Glomerular endothelial cell (primary cell): ENCODE measurements at regions not wholly inside any gene's neighbourhood (a gene's known extent, or its start where the extent isn't known, plus 50 kb on each side); places are given as distances from the start of the nearest gene placed in this dataset.
"Not testable (repeated sequence)": the region's sequence is repeated elsewhere in the genome, so short reads cannot be mapped to it uniquely, and the experiment has no call there.

ENCODE experiments used
- DNase-seq: peaks from one replicate; pipeline ENCODE4 v3.0.0-alpha.2; 2011; ENCODE audit warnings: low read depth, low spot score; ENCODE audit errors: extremely low read depth

GRCh38 chr3:99323940-99324339 is 314.5 kb upstream of the COL8A1 start:
- DNase-seq = no peak

- no peak for DNase-seq
Measured at GRCh38 chr3:99322551-99322950, 315.8 kb upstream of the COL8A1 start.

DNA sequence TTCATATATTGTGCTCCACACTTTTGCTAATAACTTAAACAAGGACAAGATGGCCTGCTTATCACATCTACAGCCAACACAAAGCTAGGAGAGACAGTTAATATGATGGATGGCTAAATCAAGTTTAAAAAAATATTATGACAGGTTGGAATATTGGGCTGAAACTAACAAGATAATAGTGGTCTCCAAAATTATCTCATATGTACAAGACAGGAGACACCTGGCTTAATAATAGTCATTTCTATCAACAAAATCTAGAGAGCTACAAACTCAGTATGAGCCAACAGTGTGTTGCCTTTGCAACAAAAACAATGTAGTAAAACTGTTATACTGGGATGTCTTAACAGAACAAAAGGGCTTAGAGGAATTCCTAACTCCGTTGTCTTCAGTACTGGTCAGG is 317.1 kb upstream of the COL8A1 start:
- no peak for DNase-seq

DNA sequence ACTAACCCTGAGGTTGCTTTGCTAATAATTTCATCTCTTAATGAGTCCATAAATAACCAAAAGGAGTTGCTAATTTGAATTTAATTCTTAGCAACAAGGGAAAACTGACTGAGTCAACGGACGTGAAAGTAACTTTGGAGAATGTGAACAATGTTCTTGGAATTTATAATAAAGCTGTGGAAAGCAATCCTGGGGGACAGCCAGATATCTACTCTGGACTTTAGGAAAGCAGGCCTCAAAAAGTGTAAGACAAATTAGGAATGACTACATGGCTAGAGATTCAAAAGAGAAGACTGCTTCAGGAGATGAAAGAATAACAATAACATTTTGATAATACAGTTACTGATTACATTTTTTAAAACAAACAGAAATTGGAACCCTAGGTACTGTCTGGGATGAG is 318.4 kb upstream of the COL8A1 start:
- DNase-seq = peak; percentile 66

GRCh38 chr3:99319450-99319849 is 318.9 kb upstream of the COL8A1 start:
- DNase-seq = no peak

GRCh38 chr3:99317201-99317600 is 321.2 kb upstream of the COL8A1 start:
- no peak for DNase-seq

- DNase-seq = no peak
Measured at GRCh38 chr3:99315896-99316295, 322.5 kb upstream of the COL8A1 start.

- peak; percentile 67 for DNase-seq
Measured at GRCh38 chr3:99313485-99313884, 324.9 kb upstream of the COL8A1 start.

DNA sequence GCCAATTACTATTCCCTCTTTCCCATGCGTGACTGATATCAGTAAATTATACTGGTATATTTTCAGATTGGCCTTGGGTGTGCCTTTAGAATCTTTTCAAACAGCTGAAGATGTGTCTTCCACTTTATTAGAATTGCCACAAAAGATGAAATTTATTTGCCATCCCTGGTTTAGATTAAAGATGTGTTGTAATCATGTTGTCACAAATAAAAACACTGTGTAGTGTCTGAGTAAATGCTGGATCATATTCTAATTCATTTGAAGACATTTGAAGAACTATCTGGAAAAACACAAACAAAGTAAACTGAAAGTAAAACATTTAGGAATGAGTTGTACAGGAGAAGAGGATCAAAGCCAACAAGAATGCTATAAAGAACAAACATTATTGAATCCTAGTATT is 339.7 kb upstream of the COL8A1 start:
- no peak for DNase-seq

DNA sequence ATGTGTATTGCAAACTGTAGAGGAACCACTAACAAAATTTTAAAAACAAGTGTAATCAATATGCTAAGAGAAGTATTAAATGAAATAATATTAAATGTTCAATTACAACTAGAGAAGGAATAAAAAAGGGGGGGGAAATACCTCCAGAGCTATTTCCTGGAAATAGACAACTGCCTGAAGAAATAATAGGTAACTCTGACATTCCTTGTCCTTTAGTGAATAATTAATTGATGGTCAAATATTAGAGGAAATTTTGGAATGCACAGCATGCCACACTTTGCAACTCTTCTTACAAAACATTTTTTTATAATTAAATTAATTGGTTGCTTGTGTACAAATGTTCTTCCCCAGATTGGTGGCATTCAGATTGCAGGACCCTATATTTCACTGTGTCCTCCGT is 342.6 kb upstream of the COL8A1 start:
- DNase-seq = no peak

DNA sequence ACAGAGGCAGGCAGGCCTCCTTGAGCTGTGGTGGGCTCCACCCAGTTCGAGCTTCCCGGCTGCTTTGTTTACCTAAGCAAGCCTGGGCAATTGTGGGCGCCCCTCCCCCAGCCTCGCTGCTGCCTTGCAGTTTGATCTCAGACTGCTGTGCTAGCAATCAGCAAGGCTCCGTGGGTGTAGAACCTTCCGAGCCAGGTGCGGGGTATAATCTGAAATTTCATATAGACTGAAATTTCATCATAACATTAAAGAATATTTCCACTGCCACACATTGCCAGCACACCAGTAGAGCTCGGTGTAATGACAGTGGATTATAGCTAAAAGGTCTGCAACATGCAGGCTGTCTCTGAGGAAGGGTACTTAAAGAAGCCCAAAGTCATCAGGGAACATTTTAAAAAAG is 344.3 kb upstream of the COL8A1 start:
- not testable (repeated sequence) for DNase-seq

DNA sequence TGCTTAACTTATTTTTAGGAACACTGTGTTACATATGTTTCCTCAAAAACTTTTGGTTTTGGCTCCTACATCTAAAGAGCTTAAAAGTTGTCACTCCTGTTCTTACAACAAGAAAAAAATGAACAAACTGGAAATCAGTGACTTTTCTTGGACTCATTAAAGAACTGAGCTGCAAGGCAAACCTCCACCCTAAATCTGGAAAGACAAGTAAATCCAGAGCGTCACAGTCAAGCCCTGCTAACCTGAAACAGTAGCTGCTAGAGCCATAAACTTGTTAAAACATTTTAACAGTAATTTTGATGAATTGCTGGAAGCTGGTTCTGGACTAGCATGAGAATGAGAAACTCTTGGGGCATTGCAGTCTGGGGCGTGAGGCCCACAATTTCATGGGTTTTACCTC is 350.5 kb upstream of the COL8A1 start:
- no peak for DNase-seq

DNA sequence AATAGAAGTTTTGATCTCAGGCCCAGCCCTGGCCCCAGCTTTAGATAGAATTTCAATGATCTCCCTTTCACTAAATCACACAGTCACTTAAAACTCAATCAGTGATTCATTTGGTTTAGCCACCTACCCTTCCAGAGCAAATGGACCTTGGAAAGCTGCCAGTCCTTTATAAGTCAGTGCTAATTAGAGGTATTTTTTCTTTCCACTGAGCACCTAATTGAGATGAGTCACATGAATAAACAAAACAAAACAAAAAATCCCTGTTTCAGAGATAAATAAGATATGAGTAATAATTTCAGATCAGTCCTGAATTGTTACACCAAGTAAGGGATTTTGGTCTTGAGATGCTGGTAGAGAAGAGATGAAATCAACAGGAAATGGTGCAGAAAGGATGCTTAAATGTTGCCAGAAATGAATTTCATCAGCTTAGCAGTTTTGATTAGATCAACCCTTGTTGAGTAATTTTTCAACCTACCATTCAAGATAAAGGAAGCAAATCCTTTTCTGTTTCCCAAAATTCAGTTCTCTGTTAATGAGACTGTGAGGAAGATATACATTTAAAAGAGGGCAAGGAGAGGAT is 352.0 kb upstream of the COL8A1 start:
- DNase-seq = no peak

GRCh38 chr3:99269606-99270351 is 368.3 kb upstream of the DCBLD2 start:
- no peak for DNase-seq

DNA sequence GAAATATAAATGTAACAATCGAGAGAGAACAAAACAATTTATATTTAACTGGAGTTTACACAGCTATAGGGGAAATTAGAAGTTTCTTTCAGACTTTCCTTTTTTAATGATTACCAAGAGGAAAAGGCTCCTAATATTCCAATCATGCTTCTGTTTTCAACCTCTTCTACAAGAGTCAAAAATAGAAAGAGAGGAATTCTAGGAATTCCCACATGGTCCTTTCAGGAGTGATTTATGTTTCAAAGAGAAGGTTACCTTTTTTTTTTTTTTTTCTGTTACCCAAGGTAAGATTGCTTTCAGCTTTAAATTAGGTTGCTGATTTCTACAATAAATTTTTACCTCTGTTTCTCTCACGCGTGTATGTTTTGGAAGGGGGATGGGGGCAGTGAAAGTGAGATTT is 355.3 kb upstream of the DCBLD2 start:
- no peak for DNase-seq

DNA sequence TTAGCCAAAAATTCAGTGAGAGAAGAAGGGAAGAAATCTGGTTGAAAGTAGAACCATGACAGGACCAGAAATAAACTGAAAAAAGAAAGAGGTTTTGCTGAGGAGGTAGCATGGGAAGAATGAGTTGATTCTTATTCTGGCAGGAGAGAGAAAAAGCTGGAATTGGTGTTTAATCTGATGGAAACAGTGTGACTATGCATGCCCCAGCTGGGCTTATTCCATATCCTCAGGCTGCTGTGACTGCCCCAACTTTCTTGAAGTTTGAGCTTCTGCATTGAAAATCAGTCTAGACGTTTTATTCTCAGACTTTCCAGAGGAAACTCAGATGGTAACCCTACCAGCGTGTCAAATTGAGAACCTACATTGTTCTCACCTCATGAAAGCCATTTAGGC is 352.5 kb upstream of the DCBLD2 start:
- DNase-seq = no peak

DNA sequence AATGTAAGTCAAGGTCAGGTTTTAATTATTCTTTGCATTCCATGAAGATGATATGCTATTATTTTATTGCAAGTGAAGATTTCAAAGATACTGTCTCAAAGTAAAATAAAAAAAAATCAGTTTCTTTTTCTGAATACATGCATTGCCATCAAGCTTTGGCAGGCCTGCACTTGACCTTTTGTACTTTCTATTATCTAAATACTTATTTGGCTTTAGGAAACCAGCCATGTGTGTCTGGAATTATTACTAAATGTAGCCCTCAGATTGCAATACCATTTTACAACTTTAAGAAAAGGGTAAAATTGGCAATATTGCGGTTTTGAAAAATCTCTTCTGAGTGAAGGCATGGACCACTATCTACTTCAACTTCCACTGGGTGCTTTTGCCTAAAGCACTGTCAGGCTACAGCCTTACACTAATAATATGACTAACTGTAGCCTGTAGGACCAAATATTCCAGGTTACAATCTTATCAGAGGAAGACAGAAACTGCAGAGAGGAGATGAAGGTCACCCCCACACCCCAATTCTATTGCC is 349.4 kb upstream of the DCBLD2 start:
- DNase-seq = no peak

GRCh38 chr3:99250272-99250671 is 348.8 kb upstream of the DCBLD2 start:
- DNase-seq = no peak

- DNase-seq = no peak
Measured at GRCh38 chr3:99249627-99250026, 348.1 kb upstream of the DCBLD2 start.

- no peak for DNase-seq
Measured at GRCh38 chr3:99248913-99249312, 347.4 kb upstream of the DCBLD2 start.

DNA sequence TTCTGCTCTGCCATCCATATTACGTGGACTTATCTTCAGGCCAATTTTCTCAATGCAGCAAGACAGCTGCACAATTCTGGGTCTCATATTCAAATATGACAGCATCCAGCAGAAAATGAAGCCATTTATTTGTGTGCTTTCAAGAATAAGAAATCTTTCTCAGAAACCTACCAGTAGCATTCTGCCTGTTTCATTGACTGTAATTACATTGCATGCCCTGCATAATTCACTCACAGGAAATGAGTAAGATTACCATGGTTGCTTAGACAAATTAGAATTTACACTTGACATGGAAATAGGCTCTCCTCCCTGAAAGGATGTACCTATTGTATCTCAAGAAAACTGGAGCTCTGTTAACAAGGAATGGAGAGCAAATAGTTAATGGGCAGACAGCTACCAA is 346.6 kb upstream of the DCBLD2 start:
- peak; percentile 22 for DNase-seq

- no peak for DNase-seq
Measured at GRCh38 chr3:99246010-99246654, 344.6 kb upstream of the DCBLD2 start.
